ENCODE measurements at regions not wholly inside any gene's neighbourhood (a gene's known extent, or its start where the extent isn't known, plus 50 kb on each side); places are given as distances from the start of the nearest gene placed in this dataset.

- DNase-seq (ENCODE audit: low read depth in 1 of 2, low spot score in 1 of 2) (no peak), ATAC-seq (no peak), FAIRE-seq (no peak)
- no peak for TF ChIP-seq PBX3 (IDR thresholded peaks at IDR 0.05)
- TF ChIP-seq, protein P1, sequence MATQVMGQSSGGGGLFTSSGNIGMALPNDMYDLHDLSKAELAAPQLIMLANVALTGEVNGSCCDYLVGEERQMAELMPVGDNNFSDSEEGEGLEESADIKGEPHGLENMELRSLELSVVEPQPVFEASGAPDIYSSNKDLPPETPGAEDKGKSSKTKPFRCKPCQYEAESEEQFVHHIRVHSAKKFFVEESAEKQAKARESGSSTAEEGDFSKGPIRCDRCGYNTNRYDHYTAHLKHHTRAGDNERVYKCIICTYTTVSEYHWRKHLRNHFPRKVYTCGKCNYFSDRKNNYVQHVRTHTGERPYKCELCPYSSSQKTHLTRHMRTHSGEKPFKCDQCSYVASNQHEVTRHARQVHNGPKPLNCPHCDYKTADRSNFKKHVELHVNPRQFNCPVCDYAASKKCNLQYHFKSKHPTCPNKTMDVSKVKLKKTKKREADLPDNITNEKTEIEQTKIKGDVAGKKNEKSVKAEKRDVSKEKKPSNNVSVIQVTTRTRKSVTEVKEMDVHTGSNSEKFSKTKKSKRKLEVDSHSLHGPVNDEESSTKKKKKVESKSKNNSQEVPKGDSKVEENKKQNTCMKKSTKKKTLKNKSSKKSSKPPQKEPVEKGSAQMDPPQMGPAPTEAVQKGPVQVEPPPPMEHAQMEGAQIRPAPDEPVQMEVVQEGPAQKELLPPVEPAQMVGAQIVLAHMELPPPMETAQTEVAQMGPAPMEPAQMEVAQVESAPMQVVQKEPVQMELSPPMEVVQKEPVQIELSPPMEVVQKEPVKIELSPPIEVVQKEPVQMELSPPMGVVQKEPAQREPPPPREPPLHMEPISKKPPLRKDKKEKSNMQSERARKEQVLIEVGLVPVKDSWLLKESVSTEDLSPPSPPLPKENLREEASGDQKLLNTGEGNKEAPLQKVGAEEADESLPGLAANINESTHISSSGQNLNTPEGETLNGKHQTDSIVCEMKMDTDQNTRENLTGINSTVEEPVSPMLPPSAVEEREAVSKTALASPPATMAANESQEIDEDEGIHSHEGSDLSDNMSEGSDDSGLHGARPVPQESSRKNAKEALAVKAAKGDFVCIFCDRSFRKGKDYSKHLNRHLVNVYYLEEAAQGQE (IDR thresholded peaks at IDR 0.05): no peak
- TF ChIP-seq CTCF (IDR thresholded peaks at IDR 0.05): no peak
- no peak for TF ChIP-seq RCOR1 (IDR thresholded peaks at IDR 0.05; ENCODE audit: low read depth, low read length)
- no peak for TF ChIP-seq EHF (CRISPR knock-in tag; IDR thresholded peaks at IDR 0.05)
- TF ChIP-seq JUN (IDR thresholded peaks at IDR 0.05): no peak
- TF ChIP-seq GATA3 (IDR thresholded peaks at IDR 0.05; ENCODE audit: borderline replicate concordance): no peak
- H3K4me3 ChIP-seq: no peak overlapping the region
- peaks cover 3% of the 10 kb centered on the region; the same call in 1 of the 3 replicates for H3K4me1 ChIP-seq
- no peak overlapping the region for H3K27ac ChIP-seq
- no peaks in the 10 kb centered on the region for H3K9me3 ChIP-seq
- ChIA-PET POLR2A (no interaction called here), CTCF (no interaction called here)
- WGBS (ENCODE audit: missing lambda C conversion rate): 86% methylated on average over 1 of the region's 1 CpG
- H3K4me2 ChIP-seq: no peak overlapping the region
Observed at GRCh38 chr18:34965108-34965507, 76.1 kb upstream of the MAPRE2 start.

DNA sequence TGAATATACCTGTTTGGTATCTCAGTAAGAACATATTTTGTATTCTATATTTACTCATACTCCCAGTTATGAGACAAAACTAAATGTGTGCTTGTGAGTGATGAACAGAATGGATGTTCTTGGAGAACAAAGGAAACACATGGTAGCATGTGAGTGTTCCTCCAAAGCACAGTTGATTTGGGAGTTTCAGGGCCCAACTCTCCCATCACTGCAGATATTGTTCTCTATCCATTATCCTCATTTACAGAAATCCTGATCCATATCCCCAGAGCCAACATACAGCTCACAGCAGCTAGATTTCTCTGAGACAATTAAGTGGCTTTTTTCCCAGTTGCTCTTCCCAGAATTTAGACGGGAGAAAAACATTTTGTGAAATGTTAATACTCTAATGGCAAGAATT is 75.6 kb upstream of the MAPRE2 start:
- no peak for TF ChIP-seq ATOH8 (CRISPR knock-in tag; IDR thresholded peaks at IDR 0.05; ENCODE audit: low read depth)
- no peak for TF ChIP-seq GATA3 (IDR thresholded peaks at IDR 0.05; ENCODE audit: borderline replicate concordance)
- TF ChIP-seq ZNF302 (CRISPR knock-in tag; IDR thresholded peaks at IDR 0.05): no peak
- no peak for TF ChIP-seq HES2 (IDR thresholded peaks at IDR 0.05)
- no peak for TF ChIP-seq RNF2 (IDR thresholded peaks at IDR 0.05; ENCODE audit: borderline replicate concordance, low read depth)
- TF ChIP-seq SMC3 (IDR thresholded peaks at IDR 0.05): no peak
- no peak for TF ChIP-seq KDM5A (IDR thresholded peaks at IDR 0.05)
- TF ChIP-seq TFCP2L1 (CRISPR knock-in tag; IDR thresholded peaks at IDR 0.05): no peak
- no peak for TF ChIP-seq RCOR1 (IDR thresholded peaks at IDR 0.05; ENCODE audit: low read depth, low read length)
- no peak for TF ChIP-seq ZFP36 (IDR thresholded peaks at IDR 0.05; ENCODE audit: borderline replicate concordance, partially characterized antibody)
- TF ChIP-seq MYC (IDR thresholded peaks at IDR 0.05; ENCODE audit: borderline replicate concordance, low read length): no peak
- no peak for TF ChIP-seq ZSCAN20 (CRISPR knock-in tag; IDR thresholded peaks at IDR 0.05)
- no peak for TF ChIP-seq HOXA7 (CRISPR knock-in tag; IDR thresholded peaks at IDR 0.05)
- DNase-seq (ENCODE audit: low read depth in 1 of 2, low spot score in 1 of 2) (no peak), FAIRE-seq (no peak), ATAC-seq (no peak)
- Histone ChIP-seq H3K4me1 (peaks cover 7% of the 10 kb centered on the region; the same call in 1 of the 3 replicates), H3K4me2 (no peak overlapping the region), H3K27ac (no peak overlapping the region), H3K9me3 (no peaks in the 10 kb centered on the region), H3K4me3 (no peak overlapping the region)
- POLR2A ChIA-PET: no interaction called here
- WGBS (ENCODE audit: missing lambda C conversion rate): 85% methylated on average over 1 of the region's 1 CpG
- CTCF ChIA-PET: no interaction called here

Measured in A549 (cell line).